Activated T-helper 2 cell treated with anti-CD3 and anti-CD28 coated beads, Interferon-gamma antibody, Interleukin-2, Interleukin-4, amounts not matched to agents 10 μg/mL and 5 μg/mL and 100 μg/mL, durations not matched to agents 14 hours and 24 hours and 36 hours (primary cell): ENCODE measurements at regions not wholly inside any gene's neighbourhood (a gene's known extent, or its start where the extent isn't known, plus 50 kb on each side); places are given as distances from the start of the nearest gene placed in this dataset.

Experiments
- DNase-seq: peaks from one replicate; pipeline ENCODE4 v3.0.0; 2021; ENCODE audit warnings: low spot score
- H3K27ac Mint-ChIP-seq: one replicate; pipeline ENCODE4 v1.8.0; 2021; ENCODE audit warnings: mixed read lengths
- H3K27me3 Mint-ChIP-seq: one replicate; pipeline ENCODE4 v1.8.0; 2021; ENCODE audit warnings: low read depth, mixed read lengths
- H3K36me3 Mint-ChIP-seq: one replicate; pipeline ENCODE4 v1.8.0; 2021; ENCODE audit warnings: low read depth, mixed read lengths
- H3K4me1 Mint-ChIP-seq: one replicate; pipeline ENCODE4 v1.8.0; 2021; ENCODE audit warnings: low read depth, mixed read lengths
- H3K4me3 Mint-ChIP-seq: one replicate; pipeline ENCODE4 v1.8.0; 2021; ENCODE audit warnings: low read depth, mild to moderate bottlenecking, moderate library complexity, mixed read lengths
- H3K9me3 Mint-ChIP-seq: one replicate; pipeline ENCODE4 v1.8.0; 2021; ENCODE audit warnings: mixed read lengths
- intact Hi-C: fragments of 100-400 bp; cut with micrococcal nuclease; formaldehyde crosslinking; loops from one replicate; pipeline ENCODE4 v1.15.1; 2023

- Mint-ChIP-seq H3K9me3 (peaks cover 5% of the 10 kb centered on the region), H3K4me1 (no peaks in the 10 kb centered on the region), H3K36me3 (no peaks in the 10 kb centered on the region), H3K27me3 (no peaks in the 10 kb centered on the region), H3K4me3 (no peak overlapping the region), H3K27ac (no peak overlapping the region)
- intact Hi-C loops: no loop called here
- DNase-seq: no peak
Observed at GRCh38 chr11:129595038-129595962, 219.7 kb downstream of the BARX2 start.

GRCh38 chr11:129596351-129596750 lies 219.3 kb upstream of the TMEM45B start:
- intact Hi-C loops: no loop called here
- no peak for DNase-seq
- Mint-ChIP-seq H3K9me3 (peaks cover 5% of the 10 kb centered on the region), H3K4me3 (no peak overlapping the region), H3K27ac (no peak overlapping the region), H3K36me3 (no peaks in the 10 kb centered on the region), H3K4me1 (no peaks in the 10 kb centered on the region), H3K27me3 (peaks cover 2% of the 10 kb centered on the region)

- DNase-seq: no peak
- Mint-ChIP-seq H3K36me3 (no peaks in the 10 kb centered on the region), H3K27me3 (peaks cover 2% of the 10 kb centered on the region), H3K4me3 (no peak overlapping the region), H3K27ac (no peak overlapping the region), H3K4me1 (no peaks in the 10 kb centered on the region), H3K9me3 (peaks cover 5% of the 10 kb centered on the region)
- intact Hi-C loops: no loop called here
Observed at GRCh38 chr11:129598378-129598777, 217.3 kb upstream of the TMEM45B start.

- intact Hi-C loops: no loop called here
- Mint-ChIP-seq H3K9me3 (no peaks in the 10 kb centered on the region), H3K27ac (no peak overlapping the region), H3K4me1 (no peaks in the 10 kb centered on the region), H3K27me3 (peaks cover 2% of the 10 kb centered on the region), H3K36me3 (no peaks in the 10 kb centered on the region), H3K4me3 (no peak overlapping the region)
- DNase-seq: no peak
Observed at GRCh38 chr11:129605815-129606214, 209.8 kb upstream of the TMEM45B start.

GRCh38 chr11:129608711-129609110 lies 206.9 kb upstream of the TMEM45B start:
- Mint-ChIP-seq H3K27ac (no peak overlapping the region), H3K36me3 (no peaks in the 10 kb centered on the region), H3K9me3 (no peaks in the 10 kb centered on the region), H3K27me3 (no peaks in the 10 kb centered on the region), H3K4me3 (no peak overlapping the region), H3K4me1 (no peaks in the 10 kb centered on the region)
- intact Hi-C loops: no loop called here
- no peak for DNase-seq

GRCh38 chr11:129610125-129610524 lies 205.5 kb upstream of the TMEM45B start:
- Mint-ChIP-seq H3K36me3 (no peaks in the 10 kb centered on the region), H3K4me1 (no peaks in the 10 kb centered on the region), H3K9me3 (no peaks in the 10 kb centered on the region), H3K4me3 (no peak overlapping the region), H3K27ac (no peak overlapping the region), H3K27me3 (no peaks in the 10 kb centered on the region)
- DNase-seq: no peak
- intact Hi-C loops: no loop called here

- Mint-ChIP-seq H3K36me3 (no peaks in the 10 kb centered on the region), H3K4me1 (no peaks in the 10 kb centered on the region), H3K4me3 (no peak overlapping the region), H3K27me3 (no peaks in the 10 kb centered on the region), H3K9me3 (no peaks in the 10 kb centered on the region), H3K27ac (no peak overlapping the region)
- no peak for DNase-seq
- intact Hi-C loops: no loop called here
Observed at GRCh38 chr11:129610545-129610944, 205.1 kb upstream of the TMEM45B start.

- no peak overlapping the region for H3K27ac Mint-ChIP-seq
- intact Hi-C loops: no loop called here
Observed at GRCh38 chr11:129611661-129612446, 203.8 kb upstream of the TMEM45B start.

GRCh38 chr11:129612447-129612961 lies 203.1 kb upstream of the TMEM45B start:
- Mint-ChIP-seq H3K4me3 (no peak overlapping the region), H3K27me3 (peaks cover 2% of the 10 kb centered on the region), H3K4me1 (no peaks in the 10 kb centered on the region), H3K27ac (no peak overlapping the region), H3K9me3 (no peaks in the 10 kb centered on the region), H3K36me3 (no peaks in the 10 kb centered on the region)
- intact Hi-C loops: no loop called here
- DNase-seq: no peak

More at GRCh38 chr11:129611661-129612446, 203.8 kb upstream of the TMEM45B start:
- no peak for DNase-seq
- H3K4me1 Mint-ChIP-seq: no peaks in the 10 kb centered on the region
- H3K36me3 Mint-ChIP-seq: no peaks in the 10 kb centered on the region
- H3K9me3 Mint-ChIP-seq: no peaks in the 10 kb centered on the region
- H3K4me3 Mint-ChIP-seq: no peak overlapping the region
- H3K27me3 Mint-ChIP-seq: no peaks in the 10 kb centered on the region

GRCh38 chr11:129613071-129613470 lies 202.6 kb upstream of the TMEM45B start:
- H3K27ac Mint-ChIP-seq: no peak overlapping the region
- intact Hi-C loops: no loop called here
- no peak for DNase-seq
- no peaks in the 10 kb centered on the region for H3K4me1 Mint-ChIP-seq
- no peak overlapping the region for H3K4me3 Mint-ChIP-seq
- peaks cover 3% of the 10 kb centered on the region for H3K27me3 Mint-ChIP-seq
- no peaks in the 10 kb centered on the region for H3K36me3 Mint-ChIP-seq
- H3K9me3 Mint-ChIP-seq: no peaks in the 10 kb centered on the region

- intact Hi-C loops: no loop called here
- Mint-ChIP-seq H3K4me1 (no peaks in the 10 kb centered on the region), H3K9me3 (no peaks in the 10 kb centered on the region), H3K36me3 (no peaks in the 10 kb centered on the region), H3K4me3 (no peak overlapping the region), H3K27ac (no peak overlapping the region), H3K27me3 (peaks cover 3% of the 10 kb centered on the region)
- DNase-seq: no peak
Observed at GRCh38 chr11:129614256-129614944, 201.2 kb upstream of the TMEM45B start.

GRCh38 chr11:129618046-129618569 lies 197.5 kb upstream of the TMEM45B start:
- no peaks in the 10 kb centered on the region for H3K4me1 Mint-ChIP-seq
- peaks cover 3% of the 10 kb centered on the region for H3K27me3 Mint-ChIP-seq
- no peak overlapping the region for H3K27ac Mint-ChIP-seq
- no peak for DNase-seq
- intact Hi-C loops: no loop called here
- no peak overlapping the region for H3K4me3 Mint-ChIP-seq
- no peaks in the 10 kb centered on the region for H3K36me3 Mint-ChIP-seq
- H3K9me3 Mint-ChIP-seq: no peaks in the 10 kb centered on the region
